HEK293 (cell line): ENCODE measurements at regions not wholly inside any gene's neighbourhood (a gene's known extent, or its start where the extent isn't known, plus 50 kb on each side); places are given as distances from the start of the nearest gene placed in this dataset.

Experiments
- CTCF ChIA-PET: fragments of 350-600 bp; formaldehyde crosslinking; extraction: SDS; loops from one replicate; lab custom pipeline; 2021; ENCODE audit warnings: antibody characterized with exemption; lab: Yijun Ruan, JAX
- POLR2A ChIA-PET: fragments of 300-600 bp; formaldehyde crosslinking; extraction: SDS; loops from one replicate; lab custom pipeline; 2020; ENCODE audit warnings: antibody characterized with exemption, inconsistent platforms; lab: Yijun Ruan, JAX
- H3K27ac ChIP-seq: fragments of 200-500 bp; sonication (Bioruptor generic); 2 replicates; pipeline ENCODE4 v1.5.1; 2014; ENCODE audit warnings: low read depth, low read length, control low read depth, inconsistent platforms; ENCODE audit errors: extremely low read depth
- H3K36me3 ChIP-seq, 2 experiments: fragments of 200-500 bp in 1 of 2; sonication (Bioruptor generic) in 1 of 2; 1 replicate in 1 of 2; 2 replicates in 1 of 2; pipeline ENCODE4 v1.5.1; 2014 to 2017; ENCODE audit warnings: inconsistent platforms in 2 of 2, low read length in 2 of 2; ENCODE audit not compliant: control insufficient read depth in 2 of 2, insufficient read depth in 1 of 2
- H3K4me1 ChIP-seq: fragments of 200-500 bp; sonication (Bioruptor generic); 2 replicates; pipeline ENCODE4 v1.5.1; 2014; ENCODE audit warnings: mild to moderate bottlenecking, low read length, inconsistent platforms; ENCODE audit not compliant: control insufficient read depth, insufficient read depth
- H3K4me3 ChIP-seq: 2 replicates; pipeline ENCODE4 v1.5.1; 2011; ENCODE audit warnings: low read depth, mild to moderate bottlenecking, control low read depth, low read length, moderate library complexity
- H3K9me3 ChIP-seq: fragments of 200-500 bp; sonication (Bioruptor generic); 2 replicates; pipeline ENCODE4 v1.5.1; 2014; ENCODE audit warnings: low read depth, low read length, inconsistent platforms; ENCODE audit not compliant: control insufficient read depth, insufficient read depth
- EGR2 ChIP-seq: fragments of 450-650 bp; formaldehyde crosslinking; IDR thresholded peaks from 2 replicates; pipeline ENCODE4 v1.5.1; 2016; ENCODE audit warnings: low read depth, missing biosample characterization, missing genetic modification characterization
- MZF1 ChIP-seq: fragments of 450-650 bp; formaldehyde crosslinking; IDR thresholded peaks from 2 replicates; pipeline ENCODE4 v1.5.1; 2017; ENCODE audit warnings: missing biosample characterization, missing genetic modification characterization, borderline replicate concordance
- SCRT1 ChIP-seq: fragments of 450-650 bp; formaldehyde crosslinking; IDR thresholded peaks from 2 replicates; pipeline ENCODE4 v1.5.1; 2016; ENCODE audit warnings: missing biosample characterization, missing genetic modification characterization, borderline replicate concordance
- SP3 ChIP-seq: fragments of 450-650 bp; formaldehyde crosslinking; IDR thresholded peaks from 2 replicates; pipeline ENCODE4 v1.5.1; 2016; ENCODE audit warnings: missing biosample characterization, missing genetic modification characterization
- ZNF112 ChIP-seq: fragments of 450-650 bp; formaldehyde crosslinking; IDR thresholded peaks from 2 replicates; pipeline ENCODE4 v1.5.0; 2017; ENCODE audit warnings: missing biosample characterization, missing genetic modification characterization
- ZNF174 ChIP-seq: fragments of 450-650 bp; formaldehyde crosslinking; IDR thresholded peaks from 2 replicates; pipeline ENCODE4 v1.5.0; 2017; ENCODE audit warnings: missing biosample characterization, mild to moderate bottlenecking, missing genetic modification characterization
- ZNF23 ChIP-seq: fragments of 450-650 bp; formaldehyde crosslinking; IDR thresholded peaks from 2 replicates; pipeline ENCODE4 v1.5.1; 2016; ENCODE audit warnings: missing biosample characterization, missing genetic modification characterization, borderline replicate concordance
- ZNF324 ChIP-seq: fragments of 450-650 bp; formaldehyde crosslinking; IDR thresholded peaks from 2 replicates; pipeline ENCODE4 v1.5.1; 2016; ENCODE audit warnings: missing biosample characterization, missing genetic modification characterization
- ZNF37A ChIP-seq: fragments of 450-650 bp; IDR thresholded peaks from 2 replicates; pipeline ENCODE4 v1.5.1; 2018; ENCODE audit warnings: missing biosample characterization, missing genetic modification characterization
- ZNF560 ChIP-seq: fragments of 450-650 bp; formaldehyde crosslinking; IDR thresholded peaks from 2 replicates; pipeline ENCODE4 v1.5.1; 2017; ENCODE audit warnings: missing biosample characterization, missing genetic modification characterization, borderline replicate concordance
- ZNF654 ChIP-seq: fragments of 450-650 bp; formaldehyde crosslinking; IDR thresholded peaks from 2 replicates; pipeline ENCODE4 v1.5.1; 2016; ENCODE audit warnings: low read depth, missing biosample characterization, missing genetic modification characterization
- ZNF76 ChIP-seq: fragments of 450-650 bp; formaldehyde crosslinking; IDR thresholded peaks from 2 replicates; pipeline ENCODE4; 2016; ENCODE audit warnings: low read depth, missing biosample characterization, missing genetic modification characterization, borderline replicate concordance
- ZSCAN30 ChIP-seq: fragments of 450-650 bp; IDR thresholded peaks from 2 replicates; pipeline ENCODE4 v1.5.1; 2018; ENCODE audit warnings: missing biosample characterization, mild to moderate bottlenecking, missing genetic modification characterization, moderate library complexity
- ZXDB ChIP-seq: fragments of 450-650 bp; formaldehyde crosslinking; IDR thresholded peaks from 2 replicates; pipeline ENCODE4 v1.5.1; 2016; ENCODE audit warnings: missing biosample characterization, missing genetic modification characterization
- TF ChIP-seq, protein P1 (sequence below): fragments of 450-650 bp; formaldehyde crosslinking; IDR thresholded peaks from 2 replicates; pipeline ENCODE4 v1.5.1; 2016; ENCODE audit warnings: missing biosample characterization, missing genetic modification characterization
- TF ChIP-seq, protein P2 (sequence below): fragments of 450-650 bp; formaldehyde crosslinking; IDR thresholded peaks from 2 replicates; pipeline ENCODE4 v1.5.1; 2016; ENCODE audit warnings: missing biosample characterization, missing genetic modification characterization
- TF ChIP-seq, protein P3 (sequence below): fragments of 450-650 bp; formaldehyde crosslinking; IDR thresholded peaks from 2 replicates; pipeline ENCODE4 v1.5.1; 2016; ENCODE audit warnings: missing biosample characterization, missing genetic modification characterization
- TF ChIP-seq, protein P4 (sequence below): fragments of 450-650 bp; formaldehyde crosslinking; IDR thresholded peaks from 2 replicates; pipeline ENCODE4 v1.5.1; 2016; ENCODE audit warnings: missing biosample characterization, missing genetic modification characterization
- TF ChIP-seq, protein P5 (sequence below): fragments of 450-650 bp; formaldehyde crosslinking; IDR thresholded peaks from 2 replicates; pipeline ENCODE4 v1.5.1; 2016; ENCODE audit warnings: missing biosample characterization, missing genetic modification characterization

DNA sequence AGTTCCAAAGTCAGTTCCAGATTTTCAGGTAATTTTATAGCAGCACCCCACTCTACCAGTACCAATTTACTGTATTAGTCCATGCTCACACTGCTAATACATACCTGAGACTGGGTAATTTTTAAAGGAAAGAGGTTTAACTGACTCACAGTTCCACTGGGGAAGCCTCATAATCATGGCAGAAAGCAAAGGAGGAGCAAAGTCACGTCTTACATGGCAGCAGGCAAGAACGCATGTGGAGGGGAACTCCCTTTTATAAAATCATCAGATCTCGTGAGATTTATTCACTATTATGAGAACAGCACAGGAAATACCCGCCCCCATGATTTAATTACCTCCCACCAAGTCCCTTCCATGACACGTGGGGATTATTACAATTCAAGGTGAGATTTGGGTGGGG, 142.4 kb downstream of the AHR start (continued):
- TF ChIP-seq, protein P1, sequence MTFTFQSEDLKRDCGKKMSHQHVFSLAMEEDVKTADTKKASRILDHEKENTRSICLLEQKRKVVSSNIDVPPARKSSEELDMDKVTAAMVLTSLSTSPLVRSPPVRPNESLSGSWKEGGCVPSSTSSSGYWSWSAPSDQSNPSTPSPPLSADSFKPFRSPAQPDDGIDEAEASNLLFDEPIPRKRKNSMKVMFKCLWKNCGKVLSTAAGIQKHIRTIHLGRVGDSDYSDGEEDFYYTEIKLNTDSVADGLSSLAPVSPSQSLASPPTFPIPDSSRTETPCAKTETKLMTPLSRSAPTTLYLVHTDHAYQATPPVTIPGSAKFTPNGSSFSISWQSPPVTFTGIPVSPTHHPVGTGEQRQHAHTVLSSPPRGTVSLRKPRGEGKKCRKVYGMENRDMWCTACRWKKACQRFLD (tag by site-specific recombination): no peak
- TF ChIP-seq, protein P2, sequence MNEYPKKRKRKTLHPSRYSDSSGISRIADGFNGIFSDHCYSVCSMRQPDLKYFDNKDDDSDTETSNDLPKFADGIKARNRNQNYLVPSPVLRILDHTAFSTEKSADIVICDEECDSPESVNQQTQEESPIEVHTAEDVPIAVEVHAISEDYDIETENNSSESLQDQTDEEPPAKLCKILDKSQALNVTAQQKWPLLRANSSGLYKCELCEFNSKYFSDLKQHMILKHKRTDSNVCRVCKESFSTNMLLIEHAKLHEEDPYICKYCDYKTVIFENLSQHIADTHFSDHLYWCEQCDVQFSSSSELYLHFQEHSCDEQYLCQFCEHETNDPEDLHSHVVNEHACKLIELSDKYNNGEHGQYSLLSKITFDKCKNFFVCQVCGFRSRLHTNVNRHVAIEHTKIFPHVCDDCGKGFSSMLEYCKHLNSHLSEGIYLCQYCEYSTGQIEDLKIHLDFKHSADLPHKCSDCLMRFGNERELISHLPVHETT: no peak
- TF ChIP-seq ZNF112 (tag by site-specific recombination) (no peak), ZNF174 (tag by site-specific recombination) (no peak)

DNA sequence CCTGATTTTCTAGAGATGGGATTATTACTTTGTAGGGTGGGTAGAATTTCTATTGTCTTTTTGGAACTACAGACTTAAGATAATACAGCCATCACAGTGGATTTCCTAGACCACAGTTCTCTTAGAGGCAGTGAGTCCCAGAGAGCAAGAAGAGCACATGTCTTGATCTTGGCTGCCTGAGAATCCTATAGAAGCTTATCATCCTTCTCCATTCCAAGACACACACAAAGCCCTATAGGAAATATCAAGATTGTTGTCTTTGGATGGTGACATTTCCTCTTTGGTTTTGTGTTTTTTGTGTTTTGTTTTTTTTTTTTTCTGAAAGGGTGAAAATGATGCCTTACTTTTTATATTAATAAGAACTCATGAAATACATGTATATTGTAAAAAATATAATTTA, 143.1 kb downstream of the AHR start:
- H3K4me1 ChIP-seq: no peaks in the 10 kb centered on the region
- no peak overlapping the region for H3K4me3 ChIP-seq

More for the DNA sequence above, 143.1 kb downstream of the AHR start:
- H3K36me3 ChIP-seq: no peaks in the 10 kb centered on the region
- no peak overlapping the region for H3K27ac ChIP-seq
- ChIA-PET POLR2A (no interaction called here), CTCF (interaction anchor here (0.7 kb wide), 1 partner anchor 140 kb away, joined by 7 read pairs; no protein-coding TSS in a partner anchor)
- H3K9me3 ChIP-seq: no peaks in the 10 kb centered on the region
- TF ChIP-seq ZNF560 (no peak), ZNF37A (no peak), ZNF23 (tag by site-specific recombination) (no peak), MZF1 (tag by site-specific recombination) (no peak), ZNF654 (tag by site-specific recombination) (no peak), ZXDB (no peak), ZNF174 (tag by site-specific recombination) (no peak), ZNF324 (tag by site-specific recombination) (no peak), ZSCAN30 (no peak), SCRT1 (tag by site-specific recombination) (no peak), EGR2 (tag by site-specific recombination) (no peak), SP3 (tag by site-specific recombination) (no peak), ZNF76 (tag by site-specific recombination) (no peak)
- TF ChIP-seq, protein P3, sequence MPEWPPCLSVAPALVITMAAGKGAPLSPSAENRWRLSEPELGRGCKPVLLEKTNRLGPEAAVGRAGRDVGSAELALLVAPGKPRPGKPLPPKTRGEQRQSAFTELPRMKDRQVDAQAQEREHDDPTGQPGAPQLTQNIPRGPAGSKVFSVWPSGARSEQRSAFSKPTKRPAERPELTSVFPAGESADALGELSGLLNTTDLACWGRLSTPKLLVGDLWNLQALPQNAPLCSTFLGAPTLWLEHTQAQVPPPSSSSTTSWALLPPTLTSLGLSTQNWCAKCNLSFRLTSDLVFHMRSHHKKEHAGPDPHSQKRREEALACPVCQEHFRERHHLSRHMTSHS (tag by site-specific recombination): no peak
- TF ChIP-seq, protein P4, sequence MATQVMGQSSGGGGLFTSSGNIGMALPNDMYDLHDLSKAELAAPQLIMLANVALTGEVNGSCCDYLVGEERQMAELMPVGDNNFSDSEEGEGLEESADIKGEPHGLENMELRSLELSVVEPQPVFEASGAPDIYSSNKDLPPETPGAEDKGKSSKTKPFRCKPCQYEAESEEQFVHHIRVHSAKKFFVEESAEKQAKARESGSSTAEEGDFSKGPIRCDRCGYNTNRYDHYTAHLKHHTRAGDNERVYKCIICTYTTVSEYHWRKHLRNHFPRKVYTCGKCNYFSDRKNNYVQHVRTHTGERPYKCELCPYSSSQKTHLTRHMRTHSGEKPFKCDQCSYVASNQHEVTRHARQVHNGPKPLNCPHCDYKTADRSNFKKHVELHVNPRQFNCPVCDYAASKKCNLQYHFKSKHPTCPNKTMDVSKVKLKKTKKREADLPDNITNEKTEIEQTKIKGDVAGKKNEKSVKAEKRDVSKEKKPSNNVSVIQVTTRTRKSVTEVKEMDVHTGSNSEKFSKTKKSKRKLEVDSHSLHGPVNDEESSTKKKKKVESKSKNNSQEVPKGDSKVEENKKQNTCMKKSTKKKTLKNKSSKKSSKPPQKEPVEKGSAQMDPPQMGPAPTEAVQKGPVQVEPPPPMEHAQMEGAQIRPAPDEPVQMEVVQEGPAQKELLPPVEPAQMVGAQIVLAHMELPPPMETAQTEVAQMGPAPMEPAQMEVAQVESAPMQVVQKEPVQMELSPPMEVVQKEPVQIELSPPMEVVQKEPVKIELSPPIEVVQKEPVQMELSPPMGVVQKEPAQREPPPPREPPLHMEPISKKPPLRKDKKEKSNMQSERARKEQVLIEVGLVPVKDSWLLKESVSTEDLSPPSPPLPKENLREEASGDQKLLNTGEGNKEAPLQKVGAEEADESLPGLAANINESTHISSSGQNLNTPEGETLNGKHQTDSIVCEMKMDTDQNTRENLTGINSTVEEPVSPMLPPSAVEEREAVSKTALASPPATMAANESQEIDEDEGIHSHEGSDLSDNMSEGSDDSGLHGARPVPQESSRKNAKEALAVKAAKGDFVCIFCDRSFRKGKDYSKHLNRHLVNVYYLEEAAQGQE (tag by site-specific recombination): no peak
- TF ChIP-seq, protein P5, sequence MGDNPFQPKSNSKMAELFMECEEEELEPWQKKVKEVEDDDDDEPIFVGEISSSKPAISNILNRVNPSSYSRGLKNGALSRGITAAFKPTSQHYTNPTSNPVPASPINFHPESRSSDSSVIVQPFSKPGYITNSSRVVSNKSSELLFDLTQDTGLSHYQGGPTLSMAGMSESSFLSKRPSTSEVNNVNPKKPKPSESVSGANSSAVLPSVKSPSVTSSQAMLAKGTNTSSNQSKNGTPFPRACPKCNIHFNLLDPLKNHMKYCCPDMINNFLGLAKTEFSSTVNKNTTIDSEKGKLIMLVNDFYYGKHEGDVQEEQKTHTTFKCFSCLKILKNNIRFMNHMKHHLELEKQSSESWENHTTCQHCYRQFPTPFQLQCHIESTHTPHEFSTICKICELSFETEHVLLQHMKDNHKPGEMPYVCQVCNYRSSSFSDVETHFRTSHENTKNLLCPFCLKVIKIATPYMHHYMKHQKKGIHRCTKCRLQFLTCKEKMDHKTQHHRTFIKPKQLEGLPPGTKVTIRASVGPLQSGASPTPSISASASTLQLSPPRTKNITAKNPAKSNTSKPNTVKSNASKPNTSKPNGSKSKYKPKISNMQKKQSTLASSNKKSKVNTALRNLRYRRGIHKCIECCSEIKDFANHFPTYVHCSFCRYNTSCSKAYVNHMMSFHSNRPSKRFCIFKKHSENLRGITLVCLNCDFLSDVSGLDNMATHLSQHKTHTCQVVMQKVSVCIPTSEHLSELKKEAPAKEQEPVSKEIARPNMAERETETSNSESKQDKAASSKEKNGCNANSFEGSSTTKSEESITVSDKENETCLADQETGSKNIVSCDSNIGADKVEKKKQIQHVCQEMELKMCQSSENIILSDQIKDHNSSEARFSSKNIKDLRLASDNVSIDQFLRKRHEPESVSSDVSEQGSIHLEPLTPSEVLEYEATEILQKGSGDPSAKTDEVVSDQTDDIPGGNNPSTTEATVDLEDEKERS (tag by site-specific recombination): no peak
